Esophagus muscularis mucosa (tissue), 3 donors: ENCODE measurements at regions not wholly inside any gene's neighbourhood (a gene's known extent, or its start where the extent isn't known, plus 50 kb on each side); places are given as distances from the start of the nearest gene placed in this dataset.

ENCODE experiments used
- CTCF ChIP-seq, 3 experiments: fragments of 200-600 bp in 2 of 3; fragments of 450-650 bp in 1 of 3; sonication (generic) in 2 of 3; IDR thresholded peaks; one replicate each; pipeline ENCODE4 v1.5.1; 2017 to 2019; ENCODE audit warnings: antibody characterized with exemption in 3 of 3, mild to moderate bottlenecking in 2 of 3, moderate library complexity in 1 of 3
- POLR2A ChIP-seq: fragments of 450-650 bp; IDR thresholded peaks from one replicate; pipeline ENCODE4 v1.6.1; 2017; ENCODE audit warnings: antibody characterized with exemption, moderate library complexity, mild to moderate bottlenecking, low read depth

GRCh38 chr11:29263971-29264682 is 752.7 kb downstream of the KCNA4 start:
- TF ChIP-seq CTCF (IDR thresholded peaks at IDR 0.05) = no peak
- TF ChIP-seq POLR2A = no peak
